Hepatic stellate cell (primary cell): ENCODE measurements at regions not wholly inside any gene's neighbourhood (a gene's known extent, or its start where the extent isn't known, plus 50 kb on each side); places are given as distances from the start of the nearest gene placed in this dataset.

Source experiments
- DNase-seq: peaks from one replicate; pipeline ENCODE4 v3.0.0; 2011; ENCODE audit warnings: low spot score

GRCh38 chr7:84617265-84618030 is 422.9 kb upstream of the SEMA3A start:
- no peak for DNase-seq

GRCh38 chr7:84614821-84615501 is 420.4 kb upstream of the SEMA3A start:
- DNase-seq, result no peak

GRCh38 chr7:84612981-84613681 is 418.5 kb upstream of the SEMA3A start:
- no peak for DNase-seq

- DNase-seq, result no peak
These were observed 416.8 kb upstream of the SEMA3A start for GRCh38 chr7:84611391-84611790.

GRCh38 chr7:84610390-84610789 is 415.8 kb upstream of the SEMA3A start:
- no peak for DNase-seq

- DNase-seq, result no peak
These were observed 410.7 kb upstream of the SEMA3A start for GRCh38 chr7:84605301-84605700.

GRCh38 chr7:84603545-84603944 is 409.0 kb upstream of the SEMA3A start:
- DNase-seq, result no peak

GRCh38 chr7:84595026-84595425 is 400.4 kb upstream of the SEMA3A start:
- DNase-seq, result no peak

GRCh38 chr7:84591897-84592296 is 397.3 kb upstream of the SEMA3A start:
- DNase-seq, result no peak

GRCh38 chr7:84589012-84589411 is 394.4 kb upstream of the SEMA3A start:
- no peak for DNase-seq

- DNase-seq, result no peak
These were observed 388.7 kb upstream of the SEMA3A start for GRCh38 chr7:84583331-84583730.

- DNase-seq, result no peak
These were observed 388.2 kb upstream of the SEMA3A start for GRCh38 chr7:84582747-84583146.

GRCh38 chr7:84578825-84579224 is 384.2 kb upstream of the SEMA3A start:
- DNase-seq, result no peak

GRCh38 chr7:84568781-84569180 is 374.2 kb upstream of the SEMA3A start:
- no peak for DNase-seq

GRCh38 chr7:84565345-84566074 is 370.9 kb upstream of the SEMA3A start:
- no peak for DNase-seq

- no peak for DNase-seq
These were observed 359.1 kb upstream of the SEMA3A start for GRCh38 chr7:84553711-84554110.

- no peak for DNase-seq
These were observed 354.8 kb upstream of the SEMA3A start for GRCh38 chr7:84549409-84549808.

- DNase-seq, result no peak
These were observed 354.1 kb upstream of the SEMA3A start for GRCh38 chr7:84548366-84549365.

- DNase-seq, result no peak
These were observed 352.7 kb upstream of the SEMA3A start for GRCh38 chr7:84547331-84547730.

GRCh38 chr7:84546403-84546802 is 351.8 kb upstream of the SEMA3A start:
- DNase-seq, result no peak

- no peak for DNase-seq
These were observed 343.7 kb upstream of the SEMA3A start for GRCh38 chr7:84538268-84538667.
